ENCODE measurements at regions not wholly inside any gene's neighbourhood (a gene's known extent, or its start where the extent isn't known, plus 50 kb on each side); places are given as distances from the start of the nearest gene placed in this dataset.

GRCh38 chr10:44064987-44065787, 319.7 kb downstream of the CXCL12 start:
- TF ChIP-seq SNAI2 (CRISPR knock-in tag; IDR thresholded peaks at IDR 0.05) (no peak), BACH2 (CRISPR knock-in tag; IDR thresholded peaks at IDR 0.05; ENCODE audit: borderline replicate concordance) (no peak), PPARA (CRISPR knock-in tag; IDR thresholded peaks at IDR 0.05; ENCODE audit: borderline replicate concordance) (no peak), ZC3H10 (CRISPR knock-in tag; IDR thresholded peaks at IDR 0.05) (no peak), PATZ1 (CRISPR knock-in tag; IDR thresholded peaks at IDR 0.05; ENCODE audit: borderline replicate concordance) (no peak), CSRNP3 (CRISPR knock-in tag; IDR thresholded peaks at IDR 0.05) (no peak), OSR1 (CRISPR knock-in tag; IDR thresholded peaks at IDR 0.05) (no peak), ARNTL (CRISPR knock-in tag; IDR thresholded peaks at IDR 0.05; ENCODE audit: borderline replicate concordance, low read depth) (no peak), ZFP3 (CRISPR knock-in tag; IDR thresholded peaks at IDR 0.05) (no peak)
- no peak for ATAC-seq

GRCh38 chr10:44064317-44064716, 320.6 kb downstream of the CXCL12 start:
- no peak for ATAC-seq

GRCh38 chr10:44063686-44064085, 321.2 kb downstream of the CXCL12 start:
- ATAC-seq: no peak
- TF ChIP-seq ARNTL (CRISPR knock-in tag; IDR thresholded peaks at IDR 0.05; ENCODE audit: borderline replicate concordance, low read depth) (no peak), ESRRG (CRISPR knock-in tag; IDR thresholded peaks at IDR 0.05) (no peak), ZNF70 (CRISPR knock-in tag; IDR thresholded peaks at IDR 0.05) (no peak), TOX (CRISPR knock-in tag; IDR thresholded peaks at IDR 0.05; ENCODE audit: borderline replicate concordance) (no peak), PATZ1 (CRISPR knock-in tag; IDR thresholded peaks at IDR 0.05; ENCODE audit: borderline replicate concordance) (no peak), TSHZ2 (CRISPR knock-in tag; IDR thresholded peaks at IDR 0.05) (no peak), TCF4 (CRISPR knock-in tag; IDR thresholded peaks at IDR 0.05; ENCODE audit: borderline replicate concordance) (no peak), PPARA (CRISPR knock-in tag; IDR thresholded peaks at IDR 0.05; ENCODE audit: borderline replicate concordance) (no peak)

More at GRCh38 chr10:44064317-44064716, 320.6 kb downstream of the CXCL12 start:
- TF ChIP-seq ZNF70 (CRISPR knock-in tag; IDR thresholded peaks at IDR 0.05) (no peak), GLIS3 (CRISPR knock-in tag; IDR thresholded peaks at IDR 0.05) (no peak), TCF4 (CRISPR knock-in tag; IDR thresholded peaks at IDR 0.05; ENCODE audit: borderline replicate concordance) (no peak), TSHZ2 (CRISPR knock-in tag; IDR thresholded peaks at IDR 0.05) (no peak), ZFP30 (CRISPR knock-in tag; IDR thresholded peaks at IDR 0.05) (no peak), CSRNP3 (CRISPR knock-in tag; IDR thresholded peaks at IDR 0.05) (no peak), OSR1 (CRISPR knock-in tag; IDR thresholded peaks at IDR 0.05) (no peak), ARNTL (CRISPR knock-in tag; IDR thresholded peaks at IDR 0.05; ENCODE audit: borderline replicate concordance, low read depth) (no peak), ESRRG (CRISPR knock-in tag; IDR thresholded peaks at IDR 0.05) (no peak)

All from SK-N-SH treated with all-trans-retinoic acid at 6 μM for 48 hours (cell line).